SK-N-SH (cell line): ENCODE measurements at regions not wholly inside any gene's neighbourhood (a gene's known extent, or its start where the extent isn't known, plus 50 kb on each side); places are given as distances from the start of the nearest gene placed in this dataset.

Experiments
- CTCF ChIA-PET: fragments of 300-600, 350-600 bp; formaldehyde crosslinking; extraction: SDS; loops from one replicate; lab custom pipeline; 2021; lab: Yijun Ruan, JAX
- POLR2A ChIA-PET: fragments of 350-600 bp; sonication (Branson Sonifier 250); formaldehyde crosslinking; extraction: SDS; loops from one replicate; lab custom pipeline; 2020; ENCODE audit warnings: antibody characterized with exemption, inconsistent platforms; lab: Yijun Ruan, JAX
- DNase-seq: peaks from one replicate; pipeline ENCODE4 v3.0.0; 2012
- H2AFZ ChIP-seq: fragments of 200-600 bp; sonication (generic); 2 replicates; pipeline ENCODE4 v1.8.1; 2016; ENCODE audit warnings: antibody characterized with exemption, mild to moderate bottlenecking, low read depth
- H3F3A ChIP-seq: fragments of 200-600 bp; sonication (generic); replicated peaks from 2 replicates; pipeline ENCODE3; 2016; ENCODE audit warnings: antibody characterized with exemption, mild to moderate bottlenecking; ENCODE audit not compliant: insufficient read depth
- H3K27ac ChIP-seq, 2 experiments: fragments of 200-500 bp in 1 of 2; fragments of 200-600 bp in 1 of 2; sonication (Bioruptor generic) in 1 of 2; sonication (generic), shearing (Covaris generic) in 1 of 2; 2 replicates each; pipeline versions ENCODE4 v1.5.1 to v1.6.1; 2014 to 2016; ENCODE audit warnings: low read depth in 2 of 2, inconsistent platforms in 1 of 2, low read length in 1 of 2, mild to moderate bottlenecking in 1 of 2, mixed read lengths in 1 of 2
- H3K27me3 ChIP-seq: fragments of 200-600 bp; sonication (generic), shearing (Covaris generic); 2 replicates; pipeline ENCODE4 v1.6.1; 2016; ENCODE audit warnings: mixed run types; ENCODE audit not compliant: insufficient read depth
- H3K36me3 ChIP-seq, 2 experiments: fragments of 200-500 bp in 1 of 2; fragments of 200-600 bp in 1 of 2; sonication (Bioruptor generic) in 1 of 2; sonication (generic) in 1 of 2; replicated peaks in 1 of 2; 2 replicates each; pipeline versions ENCODE3 to v1.5.1; 2014 to 2016; ENCODE audit warnings: low read length in 1 of 2, mild to moderate bottlenecking in 1 of 2; ENCODE audit not compliant: insufficient read depth in 2 of 2, control insufficient read depth in 1 of 2
- H3K4me1 ChIP-seq, 2 experiments: fragments of 200-500 bp in 1 of 2; fragments of 200-600 bp in 1 of 2; sonication (Bioruptor generic) in 1 of 2; sonication (generic), shearing (Covaris generic) in 1 of 2; 2 replicates each; pipeline versions ENCODE4 v1.5.1 to v1.6.1; 2014 to 2016; ENCODE audit warnings: low read depth in 1 of 2, low read length in 1 of 2, mixed run types in 1 of 2; ENCODE audit not compliant: insufficient read depth in 2 of 2, control insufficient read depth in 1 of 2
- H3K4me2 ChIP-seq: fragments of 200-600 bp; sonication (generic), shearing (Covaris generic); 2 replicates; pipeline ENCODE4 v1.6.1; 2017; ENCODE audit warnings: mixed run types
- H3K4me3 ChIP-seq, 2 experiments: fragments of 200-500 bp in 1 of 2; fragments of 200-600 bp in 1 of 2; sonication (Bioruptor generic) in 1 of 2; sonication (generic), shearing (Covaris generic) in 1 of 2; 2 replicates each; pipeline versions ENCODE4 v1.5.1 to v1.8.1; 2014 to 2016; ENCODE audit warnings: low read depth in 2 of 2, inconsistent platforms in 1 of 2, low read length in 1 of 2, mild to moderate bottlenecking in 1 of 2, mixed read lengths in 1 of 2, moderate library complexity in 1 of 2
- H3K79me2 ChIP-seq: fragments of 200-600 bp; sonication (generic); 2 replicates; pipeline ENCODE4 v1.8.1; 2017; ENCODE audit warnings: mild to moderate bottlenecking; ENCODE audit not compliant: insufficient read depth
- H3K9ac ChIP-seq: fragments of 200-600 bp; sonication (generic); 2 replicates; pipeline ENCODE4 v1.6.1; 2017; ENCODE audit warnings: mixed run types
- H3K9me2 ChIP-seq: fragments of 200-600 bp; sonication (generic); 2 replicates; pipeline ENCODE4 v1.6.1; 2017; ENCODE audit warnings: mixed run types
- H3K9me3 ChIP-seq: fragments of 200-600 bp; sonication (generic); 2 replicates; pipeline ENCODE4 v1.6.1; 2017; ENCODE audit warnings: mixed run types, mild to moderate bottlenecking, moderate library complexity
- H4K20me1 ChIP-seq: fragments of 200-600 bp; sonication (generic); 2 replicates; pipeline ENCODE4 v1.6.1; 2017; ENCODE audit warnings: mild to moderate bottlenecking, mixed run types; ENCODE audit not compliant: insufficient read depth
- CHD2 ChIP-seq: fragments of 150-350 bp; IDR thresholded peaks from 2 replicates; pipeline ENCODE4 v1.6.1; 2018; ENCODE audit warnings: low read length; ENCODE audit not compliant: partially characterized antibody
- CTCF ChIP-seq: fragments of 200-600 bp; sonication (generic); IDR thresholded peaks from 2 replicates; pipeline ENCODE4 v1.6.1; 2017; ENCODE audit warnings: antibody characterized with exemption, mild to moderate bottlenecking, moderate library complexity
- ELF1 ChIP-seq: IDR thresholded peaks from 2 replicates; pipeline ENCODE4 v1.4.0; 2012
- EP300 ChIP-seq, 2 experiments: IDR thresholded peaks; 2 replicates each; pipeline versions ENCODE4 v1.4.0 to v1.6.1; 2012; ENCODE audit warnings: borderline replicate concordance in 1 of 2, low read depth in 1 of 2, low read length in 1 of 2
- GABPA ChIP-seq: IDR thresholded peaks from 2 replicates; pipeline ENCODE4 v1.4.0; 2012; ENCODE audit warnings: low read depth, mild to moderate bottlenecking
- GATA2 ChIP-seq: sonication (generic); formaldehyde crosslinking; IDR thresholded peaks from 2 replicates; pipeline ENCODE4 v1.5.0; 2020; ENCODE audit warnings: mild to moderate bottlenecking, missing genetic modification reagents
- NFIC ChIP-seq: IDR thresholded peaks from 2 replicates; pipeline ENCODE4 v1.4.0; 2012; ENCODE audit warnings: borderline replicate concordance
- NRF1 ChIP-seq: IDR thresholded peaks from 2 replicates; pipeline ENCODE4 v1.6.1; 2012; ENCODE audit warnings: low read depth, mild to moderate bottlenecking, low read length
- RAD21 ChIP-seq: IDR thresholded peaks from 2 replicates; pipeline ENCODE4 v1.6.1; 2012; ENCODE audit warnings: mild to moderate bottlenecking, low read length
- REST ChIP-seq: IDR thresholded peaks from 2 replicates; pipeline ENCODE4 v1.6.1; 2012; ENCODE audit warnings: mild to moderate bottlenecking, low read depth, low read length, moderate library complexity
- RFX5 ChIP-seq: IDR thresholded peaks from 2 replicates; pipeline ENCODE4 v1.6.1; 2012; ENCODE audit warnings: mild to moderate bottlenecking, improper control_type of control experiment, low read length
- SIN3A ChIP-seq: IDR thresholded peaks from 2 replicates; pipeline ENCODE4 v1.6.1; 2012; ENCODE audit warnings: low read depth, mild to moderate bottlenecking, low read length, moderate library complexity, borderline replicate concordance
- SMC3 ChIP-seq: IDR thresholded peaks from 2 replicates; pipeline ENCODE4 v1.6.1; 2012; ENCODE audit warnings: low read depth, low read length, improper control_type of control experiment
- TAF1 ChIP-seq: IDR thresholded peaks from 2 replicates; pipeline ENCODE4 v1.6.1; 2012; ENCODE audit warnings: low read depth, mild to moderate bottlenecking, low read length, moderate library complexity, borderline replicate concordance
- TCF12 ChIP-seq: IDR thresholded peaks from 2 replicates; pipeline ENCODE4 v1.4.0; 2012
- USF1 ChIP-seq: IDR thresholded peaks from 2 replicates; pipeline ENCODE4 v1.4.0; 2012; ENCODE audit warnings: low read depth, borderline replicate concordance
- YY1 ChIP-seq: IDR thresholded peaks from 2 replicates; pipeline ENCODE4 v1.4.0; 2012; ENCODE audit warnings: low read depth, mild to moderate bottlenecking
- ZBTB33 ChIP-seq: IDR thresholded peaks from 2 replicates; pipeline ENCODE4 v1.4.0; 2012; ENCODE audit warnings: low read depth, borderline replicate concordance
- WGBS: methylation state at CpG from one replicate; pipeline ENCODE4 v1.1.6; 2017; ENCODE audit warnings: low lambda C conversion rate; 5-methylcytosine and 5-hydroxymethylcytosine counted together

GRCh38 chr2:22800412-22800811 lies 584.6 kb upstream of the KLHL29 start:
- H3K27me3 ChIP-seq: no peaks in the 10 kb centered on the region
- DNase-seq: no peak
- H3K4me2 ChIP-seq: no peak overlapping the region
- no peaks in the 10 kb centered on the region for H3K79me2 ChIP-seq
- no peak overlapping the region for H3K9ac ChIP-seq
- no peaks in the 10 kb centered on the region; the same call in 1 of the 2 replicates for H3K9me3 ChIP-seq
- ChIA-PET CTCF (interaction anchor here (0.6 kb wide), 1 partner anchor 744 kb away, joined by 4 read pairs; no protein-coding TSS in a partner anchor), POLR2A (no interaction called here)
- TF ChIP-seq SIN3A: no peak
- TF ChIP-seq ELF1: no peak
- TF ChIP-seq EP300 (IDR thresholded peaks at IDR 0.05; ENCODE audit: borderline replicate concordance in 1 of 2, low read depth in 1 of 2, low read length in 1 of 2): no peak
- TF ChIP-seq SMC3: no peak
- no peak for TF ChIP-seq GATA2
- no peak for TF ChIP-seq REST
- no peak for TF ChIP-seq USF1
- H3K27ac ChIP-seq: no peak overlapping the region
- peaks cover 0 to 1% of the 10 kb centered on the region in 2 experiments; a peak in 1 of 4 replicates for H3K4me1 ChIP-seq
- no peak overlapping the region for H3K4me3 ChIP-seq
- no peak overlapping the region for H2AFZ ChIP-seq
- no CpG with 5 or more reads among the region's 1 CpG for WGBS
- H3K36me3 ChIP-seq: no peaks in the 10 kb centered on the region
- no peaks in the 10 kb centered on the region for H3K9me2 ChIP-seq
- no peaks in the 10 kb centered on the region for H3F3A ChIP-seq
- no peaks in the 10 kb centered on the region for H4K20me1 ChIP-seq

GRCh38 chr2:22801071-22801470 lies 583.9 kb upstream of the KLHL29 start:
- CTCF ChIA-PET: no interaction called here
- no peak overlapping the region for H3K27ac ChIP-seq
- no peaks in the 10 kb centered on the region for H3K4me1 ChIP-seq
- no peaks in the 10 kb centered on the region for H3K36me3 ChIP-seq
- no peak for DNase-seq
- 10% methylated on average over 3 of the region's 3 CpGs for WGBS
- no peaks in the 10 kb centered on the region for H3K27me3 ChIP-seq
- no peak overlapping the region for H2AFZ ChIP-seq
- no peaks in the 10 kb centered on the region for H3F3A ChIP-seq
- H3K4me3 ChIP-seq: no peak overlapping the region
- H4K20me1 ChIP-seq: no peaks in the 10 kb centered on the region
- POLR2A ChIA-PET: no interaction called here
- H3K4me2 ChIP-seq: no peak overlapping the region
- no peaks in the 10 kb centered on the region for H3K9me2 ChIP-seq
- no peak overlapping the region for H3K9ac ChIP-seq
- no peaks in the 10 kb centered on the region for H3K79me2 ChIP-seq
- H3K9me3 ChIP-seq: no peaks in the 10 kb centered on the region; the same call in 1 of the 2 replicates
- TF ChIP-seq RAD21: no peak
- TF ChIP-seq ZBTB33: no peak
- TF ChIP-seq YY1: no peak
- TF ChIP-seq NRF1: no peak
- TF ChIP-seq GABPA: no peak
- TF ChIP-seq RFX5: no peak
- TF ChIP-seq NFIC: no peak
- no peak for TF ChIP-seq TAF1
- no peak for TF ChIP-seq TCF12
- TF ChIP-seq CTCF: no peak
- no peak for TF ChIP-seq CHD2
